Astrocyte (in vitro differentiated cells and primary cell): ENCODE measurements at regions not wholly inside any gene's neighbourhood (a gene's known extent, or its start where the extent isn't known, plus 50 kb on each side); places are given as distances from the start of the nearest gene placed in this dataset.

Experiments used
- CTCF ChIP-seq: IDR thresholded peaks from 2 replicates; pipeline ENCODE4 v1.5.1; 2011; ENCODE audit warnings: low read depth, mild to moderate bottlenecking, inconsistent platforms, low read length, moderate library complexity; ENCODE audit not compliant: insufficient read depth
- EZH2 ChIP-seq: IDR thresholded peaks from 2 replicates; pipeline ENCODE4 v1.6.1; 2012; ENCODE audit warnings: mild to moderate bottlenecking, low read length, inconsistent platforms; ENCODE audit not compliant: insufficient read depth

- TF ChIP-seq CTCF (no peak), EZH2 (no peak)
Observed at GRCh38 chr15:91508633-91509032, 344.9 kb upstream of the SLCO3A1 start.
